NB4 (cell line): ENCODE measurements at regions not wholly inside any gene's neighbourhood (a gene's known extent, or its start where the extent isn't known, plus 50 kb on each side); places are given as distances from the start of the nearest gene placed in this dataset.

ENCODE experiments used
- POLR2A ChIP-seq: IDR thresholded peaks from 2 replicates; pipeline ENCODE4 v1.6.1; 2011; ENCODE audit warnings: mild to moderate bottlenecking; ENCODE audit not compliant: insufficient read length; ENCODE audit errors: extremely low read depth
- TF ChIP-seq, protein P1 (sequence below): IDR thresholded peaks from one replicate; pipeline ENCODE4 v1.5.1; 2012; ENCODE audit warnings: low read depth, low read length

- TF ChIP-seq, protein P1, sequence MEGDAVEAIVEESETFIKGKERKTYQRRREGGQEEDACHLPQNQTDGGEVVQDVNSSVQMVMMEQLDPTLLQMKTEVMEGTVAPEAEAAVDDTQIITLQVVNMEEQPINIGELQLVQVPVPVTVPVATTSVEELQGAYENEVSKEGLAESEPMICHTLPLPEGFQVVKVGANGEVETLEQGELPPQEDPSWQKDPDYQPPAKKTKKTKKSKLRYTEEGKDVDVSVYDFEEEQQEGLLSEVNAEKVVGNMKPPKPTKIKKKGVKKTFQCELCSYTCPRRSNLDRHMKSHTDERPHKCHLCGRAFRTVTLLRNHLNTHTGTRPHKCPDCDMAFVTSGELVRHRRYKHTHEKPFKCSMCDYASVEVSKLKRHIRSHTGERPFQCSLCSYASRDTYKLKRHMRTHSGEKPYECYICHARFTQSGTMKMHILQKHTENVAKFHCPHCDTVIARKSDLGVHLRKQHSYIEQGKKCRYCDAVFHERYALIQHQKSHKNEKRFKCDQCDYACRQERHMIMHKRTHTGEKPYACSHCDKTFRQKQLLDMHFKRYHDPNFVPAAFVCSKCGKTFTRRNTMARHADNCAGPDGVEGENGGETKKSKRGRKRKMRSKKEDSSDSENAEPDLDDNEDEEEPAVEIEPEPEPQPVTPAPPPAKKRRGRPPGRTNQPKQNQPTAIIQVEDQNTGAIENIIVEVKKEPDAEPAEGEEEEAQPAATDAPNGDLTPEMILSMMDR = no peak
- no peak for TF ChIP-seq POLR2A
Observed at GRCh38 chr10:130969700-130970099, 341.8 kb downstream of the TCERG1L start.
